Brain microvascular endothelial cell (primary cell): ENCODE measurements at regions not wholly inside any gene's neighbourhood (a gene's known extent, or its start where the extent isn't known, plus 50 kb on each side); places are given as distances from the start of the nearest gene placed in this dataset.
"Not testable (repeated sequence)": the region's sequence is repeated elsewhere in the genome, so short reads cannot be mapped to it uniquely, and the experiment has no call there.

ENCODE experiments used
- DNase-seq: peaks from one replicate; pipeline ENCODE4 v3.0.0-alpha.2; 2020
- H3K27ac ChIP-seq: fragments of 250-450 bp; sonication (Bioruptor Pico); 2 replicates; pipeline ENCODE4 v1.5.1; 2020; ENCODE audit warnings: mild to moderate bottlenecking, moderate library complexity
- H3K27me3 ChIP-seq: fragments of 250-450 bp; sonication (Bioruptor Pico); replicated peaks from 2 replicates; pipeline ENCODE4 v1.5.1; 2020; ENCODE audit warnings: mild to moderate bottlenecking
- H3K36me3 ChIP-seq: fragments of 250-450 bp; sonication (Bioruptor Pico); replicated peaks from 2 replicates; pipeline ENCODE4 v1.5.1; 2020; ENCODE audit warnings: mild to moderate bottlenecking
- H3K4me3 ChIP-seq: 2 replicates; pipeline ENCODE4 v1.5.1; 2011; ENCODE audit warnings: low read depth, mild to moderate bottlenecking, control low read depth, low read length, moderate library complexity
- in situ Hi-C: cut with HindIII; loops from 2 replicates; pipeline ENCODE4 v1.10.0; 2017; ENCODE audit warnings: low sequenced_read_pairs, low pct_ligation_motif_present
- TF ChIP-seq, protein P1 (sequence below): IDR thresholded peaks from 2 replicates; pipeline ENCODE4 v1.5.1; 2011; ENCODE audit warnings: low read depth, mild to moderate bottlenecking, moderate library complexity, low read length, control low read depth, inconsistent platforms; ENCODE audit errors: missing control alignments

DNA sequence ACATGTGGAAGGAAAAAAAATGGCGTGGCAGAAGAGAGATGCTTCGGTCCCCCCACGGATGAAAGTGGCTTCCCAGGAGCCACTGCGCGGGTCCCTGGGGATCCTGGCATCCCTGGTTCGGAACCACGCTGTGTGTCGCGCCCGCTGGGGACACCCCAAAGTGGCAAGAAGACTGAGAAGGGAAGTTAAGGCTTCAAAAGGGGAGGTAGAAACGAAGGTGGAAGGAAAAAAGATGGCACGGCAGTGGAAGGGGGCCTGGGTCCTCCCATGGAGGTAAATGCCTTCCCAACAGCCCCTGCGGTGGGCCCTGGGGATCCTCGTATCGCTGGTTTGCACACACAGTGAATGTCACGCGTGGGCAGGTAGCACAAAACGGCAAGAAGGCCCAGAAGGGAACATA is 281.7 kb downstream of the ALG10 start:
- Histone ChIP-seq H3K27ac (no peak overlapping the region), H3K27me3 (no peaks in the 10 kb centered on the region), H3K4me3 (no peak overlapping the region), H3K36me3 (no peaks in the 10 kb centered on the region)
- in situ Hi-C loops, result no loop called here
- DNase-seq, result no peak
- TF ChIP-seq, protein P1, sequence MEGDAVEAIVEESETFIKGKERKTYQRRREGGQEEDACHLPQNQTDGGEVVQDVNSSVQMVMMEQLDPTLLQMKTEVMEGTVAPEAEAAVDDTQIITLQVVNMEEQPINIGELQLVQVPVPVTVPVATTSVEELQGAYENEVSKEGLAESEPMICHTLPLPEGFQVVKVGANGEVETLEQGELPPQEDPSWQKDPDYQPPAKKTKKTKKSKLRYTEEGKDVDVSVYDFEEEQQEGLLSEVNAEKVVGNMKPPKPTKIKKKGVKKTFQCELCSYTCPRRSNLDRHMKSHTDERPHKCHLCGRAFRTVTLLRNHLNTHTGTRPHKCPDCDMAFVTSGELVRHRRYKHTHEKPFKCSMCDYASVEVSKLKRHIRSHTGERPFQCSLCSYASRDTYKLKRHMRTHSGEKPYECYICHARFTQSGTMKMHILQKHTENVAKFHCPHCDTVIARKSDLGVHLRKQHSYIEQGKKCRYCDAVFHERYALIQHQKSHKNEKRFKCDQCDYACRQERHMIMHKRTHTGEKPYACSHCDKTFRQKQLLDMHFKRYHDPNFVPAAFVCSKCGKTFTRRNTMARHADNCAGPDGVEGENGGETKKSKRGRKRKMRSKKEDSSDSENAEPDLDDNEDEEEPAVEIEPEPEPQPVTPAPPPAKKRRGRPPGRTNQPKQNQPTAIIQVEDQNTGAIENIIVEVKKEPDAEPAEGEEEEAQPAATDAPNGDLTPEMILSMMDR, result no peak

DNA sequence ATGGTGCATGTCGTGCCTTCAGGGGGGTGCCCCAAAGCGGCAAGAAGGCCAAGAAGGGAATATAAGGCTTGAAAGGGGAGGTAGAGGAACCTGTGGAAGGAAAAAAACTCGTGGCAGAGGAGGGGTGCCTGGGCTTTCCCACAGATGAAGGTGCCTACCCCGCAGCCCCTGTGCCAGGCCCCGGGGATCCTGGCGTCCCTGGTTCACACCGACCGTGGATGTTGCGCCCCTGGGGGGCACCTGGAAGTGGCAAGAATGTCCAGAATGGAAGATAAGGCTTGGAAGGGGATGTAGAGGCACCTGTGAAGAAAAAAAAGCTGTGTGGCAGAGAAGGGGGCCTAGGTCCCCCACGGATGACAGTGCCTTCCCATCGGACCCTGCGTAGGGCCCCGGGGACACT is 282.2 kb downstream of the ALG10 start:
- Histone ChIP-seq H3K27me3 (no peaks in the 10 kb centered on the region), H3K36me3 (no peaks in the 10 kb centered on the region), H3K4me3 (no peak overlapping the region), H3K27ac (no peak overlapping the region)
- TF ChIP-seq, protein P1, result no peak
- DNase-seq, result no peak
- in situ Hi-C loops, result no loop called here

DNA sequence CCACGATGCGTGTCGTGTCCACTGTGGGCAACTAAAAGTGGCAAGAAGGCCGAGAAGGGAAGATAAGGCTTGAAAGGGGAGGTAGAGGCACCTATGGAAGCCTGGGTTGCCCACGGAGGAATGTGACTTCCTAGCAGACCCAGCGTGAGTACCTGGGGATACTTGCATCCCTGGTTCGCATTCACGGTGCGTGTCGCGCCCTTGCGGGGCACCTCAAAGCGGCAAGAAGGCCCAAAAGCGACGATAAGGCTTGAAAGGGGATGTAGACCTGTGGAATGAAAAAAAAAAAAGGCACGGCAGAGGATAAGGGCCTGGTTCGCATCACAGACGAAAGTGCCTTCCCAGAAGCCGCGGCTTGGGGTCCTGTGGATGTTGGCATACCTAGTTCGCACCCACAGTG is 282.9 kb downstream of the ALG10 start:
- Histone ChIP-seq H3K27me3 (no peaks in the 10 kb centered on the region), H3K4me3 (no peak overlapping the region), H3K27ac (no peak overlapping the region), H3K36me3 (no peaks in the 10 kb centered on the region)
- TF ChIP-seq, protein P1, result no peak
- in situ Hi-C loops, result no loop called here
- no peak for DNase-seq

DNA sequence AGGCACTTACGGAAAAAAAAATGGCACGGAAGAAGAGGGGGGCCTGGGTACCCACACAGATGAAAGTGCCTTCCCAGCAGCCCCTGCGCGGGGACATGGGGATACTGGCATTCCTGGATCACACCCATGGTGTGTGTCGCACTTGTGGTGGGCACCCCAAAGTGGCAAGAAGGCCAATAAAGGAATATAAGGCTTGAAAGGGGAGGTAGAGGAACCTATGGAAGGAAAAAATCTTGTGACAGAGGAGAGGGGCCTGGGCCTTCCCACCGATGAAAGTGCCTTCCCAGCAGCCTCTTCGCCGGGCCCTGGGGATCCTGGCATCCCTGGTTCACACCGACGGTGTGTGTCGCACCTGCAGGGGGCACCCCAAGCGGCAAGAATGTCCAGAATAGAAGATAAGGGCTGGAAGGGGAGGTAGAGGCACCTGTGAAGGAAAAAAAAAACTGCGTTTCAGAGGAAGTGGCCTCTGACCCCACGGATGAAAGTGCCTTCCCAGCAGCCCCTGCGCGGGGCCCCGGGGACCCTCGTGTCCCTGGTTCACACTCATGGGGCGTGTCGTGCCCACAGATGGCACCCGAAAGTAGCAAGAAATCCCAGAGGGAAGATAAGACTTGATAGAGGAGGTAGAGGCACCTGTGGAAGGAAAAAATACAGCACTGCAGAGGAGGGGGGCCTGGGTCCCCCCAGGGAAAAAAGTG is 284.0 kb downstream of the ALG10 start:
- Histone ChIP-seq H3K36me3 (no peaks in the 10 kb centered on the region), H3K4me3 (no peak overlapping the region), H3K27ac (no peak overlapping the region), H3K27me3 (no peaks in the 10 kb centered on the region)
- in situ Hi-C loops, result no loop called here
- TF ChIP-seq, protein P1, result no peak
- no peak for DNase-seq

DNA sequence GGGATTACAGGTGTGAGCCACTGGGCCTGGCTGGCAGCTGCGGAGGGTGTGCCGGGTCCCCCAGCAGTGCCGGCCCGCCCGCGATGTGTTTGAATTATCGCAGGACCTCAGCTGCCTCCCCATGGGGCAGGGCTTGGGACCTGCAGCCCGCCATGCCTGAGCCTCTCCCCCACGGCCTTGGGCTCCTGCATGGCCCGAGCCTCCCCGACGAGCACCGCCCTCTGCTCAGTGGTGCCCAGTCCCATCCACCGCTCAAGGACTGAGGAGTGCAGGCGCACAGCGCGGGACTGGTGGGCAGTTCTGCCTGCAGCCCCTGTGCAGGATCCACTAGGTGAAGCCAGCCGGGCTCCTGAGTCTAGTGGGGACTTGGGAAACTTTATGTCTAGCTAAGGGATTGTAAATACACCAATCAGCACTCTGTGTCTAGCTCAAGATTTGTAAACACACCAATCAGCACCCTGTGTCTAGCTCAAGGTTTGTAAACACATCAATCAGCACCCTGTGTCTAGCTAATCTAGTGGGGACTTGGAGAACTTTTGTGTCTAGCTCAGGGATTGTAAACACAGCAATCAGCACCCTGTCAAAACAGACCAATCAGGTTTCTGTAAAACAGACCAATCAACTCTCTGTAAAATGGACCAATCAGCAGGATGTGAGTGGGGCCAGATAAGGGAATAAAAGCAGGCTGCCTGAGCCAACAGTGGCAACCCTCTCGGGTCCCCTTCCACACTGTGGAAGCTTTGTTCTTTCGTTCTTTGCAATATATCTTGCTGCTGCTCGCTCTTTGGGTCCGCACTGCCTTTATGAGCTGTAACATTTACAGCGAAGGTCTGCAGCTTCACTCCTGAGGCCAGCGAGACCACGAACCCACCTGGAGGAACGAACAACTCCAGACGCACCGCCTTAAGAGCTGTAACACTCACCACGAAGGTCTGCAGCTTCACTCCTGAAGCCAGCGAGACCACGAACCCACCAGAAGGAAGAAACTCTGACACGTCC is 287.8 kb downstream of the ALG10 start:
- H3K27me3 ChIP-seq, H3K36me3 ChIP-seq, H3K4me3 ChIP-seq, in situ Hi-C loops, DNase-seq, H3K27ac ChIP-seq: not testable (repeated sequence)

DNA sequence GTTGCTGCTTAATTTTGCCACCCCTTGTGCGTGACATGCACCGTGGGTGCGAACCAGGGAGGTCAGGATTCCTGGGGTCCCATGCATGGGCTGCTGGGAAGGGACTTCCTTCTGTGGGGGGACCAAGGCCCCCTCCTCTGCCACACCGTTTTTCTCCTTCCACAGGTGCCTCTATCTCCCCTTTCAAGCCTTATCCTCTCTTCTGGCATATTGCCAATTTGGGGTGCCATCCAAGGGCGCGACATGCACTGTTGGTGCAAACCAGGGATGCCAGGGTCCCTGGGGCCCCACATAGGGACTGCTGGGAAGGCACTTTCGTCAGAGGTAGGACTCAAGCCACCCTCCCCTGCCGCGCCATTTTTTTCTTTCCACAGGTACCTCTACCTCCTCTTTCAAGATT is 289.0 kb downstream of the ALG10 start:
- Histone ChIP-seq H3K27me3 (no peaks in the 10 kb centered on the region), H3K36me3 (no peaks in the 10 kb centered on the region), H3K27ac (no peak overlapping the region), H3K4me3 (no peak overlapping the region)
- in situ Hi-C loops, result no loop called here
- TF ChIP-seq, protein P1, result no peak
- DNase-seq, result no peak
